Nephron progenitor cell (in vitro differentiated cells): ENCODE measurements at regions not wholly inside any gene's neighbourhood (a gene's known extent, or its start where the extent isn't known, plus 50 kb on each side); places are given as distances from the start of the nearest gene placed in this dataset.

Source experiments
- DNase-seq: peaks from one replicate; pipeline ENCODE4 v3.0.0; 2021
- H3K27ac Mint-ChIP-seq: 2 replicates; pipeline ENCODE4 v1.8.0; 2021; ENCODE audit warnings: mild to moderate bottlenecking, moderate library complexity, mixed read lengths
- H3K27me3 Mint-ChIP-seq: 2 replicates; pipeline ENCODE4 v1.8.0; 2021; ENCODE audit warnings: mild to moderate bottlenecking, low read depth, mixed read lengths; ENCODE audit not compliant: poor library complexity
- H3K36me3 Mint-ChIP-seq: 2 replicates; pipeline ENCODE4 v1.8.0; 2021; ENCODE audit warnings: low read depth, mixed read lengths
- H3K4me1 Mint-ChIP-seq: 2 replicates; pipeline ENCODE4 v1.8.0; 2021; ENCODE audit warnings: mixed read lengths
- H3K4me3 Mint-ChIP-seq: 2 replicates; pipeline ENCODE4 v1.8.0; 2021; ENCODE audit warnings: mild to moderate bottlenecking, moderate library complexity, mixed read lengths
- H3K9me3 Mint-ChIP-seq: 2 replicates; pipeline ENCODE4 v1.8.0; 2021; ENCODE audit warnings: mild to moderate bottlenecking, moderate library complexity, mixed read lengths
- CTCF ChIP-seq: fragments of 200-600 bp; sonication (generic); IDR thresholded peaks from 2 replicates; pipeline ENCODE4 v1.5.0; 2021; ENCODE audit warnings: antibody characterized with exemption

GRCh38 chr9:14560194-14560593 is 133.0 kb downstream of the ZDHHC21 start:
- no peaks in the 10 kb centered on the region for H3K36me3 Mint-ChIP-seq
- no peak overlapping the region for H3K27ac Mint-ChIP-seq
- no peaks in the 10 kb centered on the region for H3K27me3 Mint-ChIP-seq
- H3K4me1 Mint-ChIP-seq, result peaks cover 53% of the 10 kb centered on the region
- H3K9me3 Mint-ChIP-seq, result no peaks in the 10 kb centered on the region
- TF ChIP-seq CTCF, result no peak
- no peak overlapping the region for H3K4me3 Mint-ChIP-seq
- DNase-seq, result no peak

GRCh38 chr9:14554886-14555285 is 138.3 kb downstream of the ZDHHC21 start:
- Mint-ChIP-seq H3K4me3 (no peak overlapping the region), H3K27me3 (peaks cover 3% of the 10 kb centered on the region), H3K4me1 (peaks cover 8% of the 10 kb centered on the region), H3K27ac (no peak overlapping the region), H3K9me3 (no peaks in the 10 kb centered on the region), H3K36me3 (no peaks in the 10 kb centered on the region)
- no peak for TF ChIP-seq CTCF
- DNase-seq, result no peak

GRCh38 chr9:14547245-14548060 is 145.8 kb downstream of the ZDHHC21 start:
- no peak for DNase-seq
- TF ChIP-seq CTCF, result no peak
- Mint-ChIP-seq H3K4me3 (no peak overlapping the region), H3K36me3 (no peaks in the 10 kb centered on the region), H3K4me1 (no peaks in the 10 kb centered on the region), H3K9me3 (peaks cover 3% of the 10 kb centered on the region), H3K27me3 (peaks cover 9% of the 10 kb centered on the region), H3K27ac (no peak overlapping the region)

- no peak for DNase-seq
- no peak overlapping the region for H3K27ac Mint-ChIP-seq
- TF ChIP-seq CTCF, result no peak
- no peak overlapping the region for H3K4me3 Mint-ChIP-seq
- H3K9me3 Mint-ChIP-seq, result peaks cover 3% of the 10 kb centered on the region
- no peaks in the 10 kb centered on the region for H3K36me3 Mint-ChIP-seq
- no peaks in the 10 kb centered on the region for H3K4me1 Mint-ChIP-seq
- peaks cover 9% of the 10 kb centered on the region for H3K27me3 Mint-ChIP-seq
These were observed 146.5 kb downstream of the ZDHHC21 start for GRCh38 chr9:14546693-14547092.

GRCh38 chr9:14542071-14542470 is 151.2 kb downstream of the ZDHHC21 start:
- Mint-ChIP-seq H3K27me3 (peaks cover 13% of the 10 kb centered on the region), H3K4me1 (peaks cover 15% of the 10 kb centered on the region), H3K9me3 (peaks cover 3% of the 10 kb centered on the region), H3K4me3 (no peak overlapping the region), H3K27ac (no peak overlapping the region), H3K36me3 (no peaks in the 10 kb centered on the region)
- no peak for DNase-seq
- TF ChIP-seq CTCF, result no peak

GRCh38 chr9:14538526-14538925 is 154.7 kb downstream of the ZDHHC21 start:
- Mint-ChIP-seq H3K9me3 (no peaks in the 10 kb centered on the region), H3K27me3 (peaks cover 17% of the 10 kb centered on the region), H3K4me1 (peaks cover 40% of the 10 kb centered on the region), H3K36me3 (no peaks in the 10 kb centered on the region), H3K27ac (no peak overlapping the region), H3K4me3 (no peak overlapping the region)
- TF ChIP-seq CTCF, result no peak
- no peak for DNase-seq
